Fibroblast of gingiva (primary cell): ENCODE measurements at regions not wholly inside any gene's neighbourhood (a gene's known extent, or its start where the extent isn't known, plus 50 kb on each side); places are given as distances from the start of the nearest gene placed in this dataset.
A peak's percentile ranks its signal among the peaks of the same experiment; 100 is the strongest.
"Not testable (repeated sequence)": the region's sequence is repeated elsewhere in the genome, so short reads cannot be mapped to it uniquely, and the experiment has no call there.

Source experiments
- DNase-seq: peaks from one replicate; pipeline ENCODE4 v3.0.0-alpha.2; 2011; ENCODE audit warnings: low read depth

DNA sequence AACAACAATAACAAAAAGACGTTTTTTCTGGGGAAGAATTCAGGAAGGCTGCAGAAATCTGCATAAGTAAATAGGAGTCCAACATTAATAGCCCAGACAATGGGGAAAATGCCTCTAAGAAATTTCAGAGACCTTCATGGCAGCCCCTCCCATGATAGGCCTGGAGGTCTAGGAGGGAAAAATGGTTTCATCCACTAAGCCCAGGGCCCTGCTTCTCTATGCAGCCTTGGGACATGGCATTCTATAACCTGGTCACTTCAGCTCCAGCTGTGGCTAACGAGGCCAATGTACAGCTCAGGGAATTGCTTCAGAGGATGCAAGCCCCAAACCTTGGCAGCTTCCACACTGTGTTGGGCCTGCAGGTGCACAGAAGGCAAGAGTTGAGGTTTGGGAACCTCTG, 125.6 kb upstream of the GMNC start:
- no peak for DNase-seq

- DNase-seq = no peak
These were observed 122.2 kb upstream of the GMNC start for GRCh38 chr3:190984502-190985244.

GRCh38 chr3:190983875-190984274, 121.4 kb upstream of the GMNC start:
- DNase-seq = no peak

DNA sequence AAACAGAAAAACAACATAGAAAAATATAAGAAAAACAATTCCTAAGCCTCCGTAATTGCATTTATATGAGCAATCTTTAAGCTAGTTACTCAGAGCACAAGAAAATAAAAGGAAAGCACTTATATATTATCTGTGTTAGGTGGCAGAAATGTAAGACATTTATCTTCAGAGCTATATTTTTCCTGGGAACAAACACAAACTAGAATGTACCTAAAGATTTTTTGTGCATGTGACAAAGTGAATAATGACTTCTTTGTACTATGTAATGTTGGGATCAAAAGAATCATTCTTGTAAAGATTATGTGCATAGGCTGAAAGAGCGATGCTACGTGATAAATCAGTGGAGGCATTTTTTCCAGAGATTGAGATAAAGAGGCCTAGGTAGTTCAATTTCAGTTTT, 111.3 kb upstream of the GMNC start:
- peak; percentile 17 for DNase-seq

DNA sequence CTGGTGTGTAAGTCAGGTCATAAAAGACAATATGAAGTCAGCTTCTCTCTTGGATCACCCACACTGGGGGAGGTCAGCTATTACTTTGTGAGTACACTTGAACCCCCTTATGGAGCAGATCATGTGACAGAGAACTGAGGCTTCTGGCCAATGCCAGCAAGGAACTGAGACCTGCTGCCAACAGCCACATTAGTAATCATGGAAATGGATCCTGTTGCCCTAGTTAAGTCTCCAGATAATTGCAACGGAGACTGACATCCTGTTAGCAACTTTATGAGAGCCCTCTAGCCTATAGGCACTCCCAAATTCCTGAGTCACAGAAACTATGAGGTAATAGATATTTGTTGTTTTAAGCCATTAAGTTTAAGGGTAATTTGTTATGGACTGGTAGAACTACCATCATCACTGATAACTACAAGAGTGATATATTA, 110.4 kb upstream of the GMNC start:
- peak; percentile 78 for DNase-seq

DNA sequence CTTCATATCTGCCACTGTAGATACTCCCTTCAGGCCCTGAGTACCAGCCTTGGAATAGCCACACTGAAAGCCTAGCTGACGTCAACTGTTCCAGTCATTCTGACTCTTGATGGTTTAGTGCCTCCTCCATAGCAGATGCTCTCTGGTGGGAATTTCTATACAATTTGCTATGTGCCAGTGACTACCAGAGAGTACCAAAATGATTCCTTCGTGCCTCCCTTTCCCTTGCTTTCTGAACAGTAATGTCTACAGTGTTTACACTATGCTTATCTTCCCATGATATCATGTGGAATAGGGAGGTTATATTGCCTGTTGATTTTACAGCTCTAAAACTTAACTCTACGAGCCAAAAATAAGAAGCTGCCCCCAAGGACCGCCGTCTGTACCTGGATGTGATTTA, 109.7 kb upstream of the GMNC start:
- DNase-seq = no peak

GRCh38 chr3:190970560-190970959, 108.1 kb upstream of the GMNC start:
- no peak for DNase-seq

GRCh38 chr3:190968616-190969015, 106.1 kb upstream of the GMNC start:
- DNase-seq = no peak

GRCh38 chr3:190964931-190965330, 102.4 kb upstream of the GMNC start:
- not testable (repeated sequence) for DNase-seq

DNA sequence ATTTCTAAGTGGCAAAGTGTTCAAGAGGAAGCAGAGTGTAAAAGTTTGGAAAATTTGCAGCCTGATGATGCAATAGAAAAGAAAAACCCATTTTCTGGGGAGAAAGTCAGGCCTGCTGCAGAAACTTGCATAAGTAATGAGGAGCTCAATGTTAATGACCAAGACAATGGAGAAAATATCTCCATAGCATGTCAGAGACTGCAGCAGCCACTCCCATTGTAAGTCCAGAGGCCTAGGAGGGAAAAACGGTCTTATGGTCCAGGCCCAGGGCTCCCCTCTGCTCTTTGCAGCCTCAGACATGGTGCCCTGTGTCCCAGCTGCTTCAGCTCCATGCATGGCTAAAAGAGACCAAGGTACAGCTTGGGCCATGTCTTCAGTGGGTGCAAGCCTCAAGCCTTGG, 96.6 kb upstream of the GMNC start:
- DNase-seq = no peak

GRCh38 chr3:190941694-190942260, 79.3 kb upstream of the GMNC start:
- DNase-seq = no peak

GRCh38 chr3:190934616-190935015, 72.1 kb upstream of the GMNC start:
- DNase-seq = not testable (repeated sequence)

DNA sequence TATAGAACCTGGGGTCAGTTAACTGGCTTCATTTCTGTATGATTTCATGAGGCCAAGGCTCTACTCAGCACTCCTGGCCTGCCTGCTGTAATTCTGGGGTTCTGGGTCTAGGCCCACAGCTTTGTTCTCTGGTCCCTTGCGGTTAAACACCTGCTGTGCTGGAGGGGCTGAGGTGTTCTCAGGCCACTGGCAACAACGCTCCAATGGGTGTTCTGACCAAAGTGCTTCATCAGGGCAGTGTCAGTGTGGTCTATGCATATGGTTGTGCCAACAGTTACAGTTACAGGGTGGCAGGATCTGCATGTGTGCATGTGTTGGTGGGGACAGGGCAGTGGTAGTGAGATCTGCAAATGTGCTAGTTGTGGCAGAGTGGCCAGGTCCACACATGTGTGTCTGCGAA, 64.1 kb upstream of the GMNC start:
- DNase-seq = no peak

- DNase-seq = no peak
These were observed 50.2 kb upstream of the GMNC start for GRCh38 chr3:190912736-190913135.
